ENCODE measurements at regions not wholly inside any gene's neighbourhood (a gene's known extent, or its start where the extent isn't known, plus 50 kb on each side); places are given as distances from the start of the nearest gene placed in this dataset.

DNA sequence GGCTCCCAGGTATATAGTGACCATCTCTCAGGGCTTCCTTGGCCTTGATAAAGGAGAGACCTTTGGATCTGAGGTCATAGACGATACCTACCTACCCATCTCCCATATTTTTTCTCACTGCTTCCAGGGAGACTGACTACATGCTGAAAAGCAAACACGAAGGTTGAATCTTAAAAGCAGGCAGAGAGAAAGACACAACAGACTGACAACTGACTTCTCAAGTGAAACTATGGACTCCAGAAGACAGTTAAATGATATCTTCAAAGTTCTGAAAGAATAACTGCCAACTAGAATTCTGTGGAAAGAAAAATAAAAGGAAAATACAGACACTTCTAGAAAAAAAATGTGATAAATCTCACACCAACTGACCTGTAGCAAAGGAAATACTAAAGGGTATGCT lies 76.5 kb upstream of the HAAO start:
- Histone ChIP-seq H3K9me3 (replicated peaks; ENCODE audit: low read length) (peaks cover 5% of the 10 kb centered on the region), H3K4me2 (ENCODE audit: low read length) (no peak overlapping the region), H3K4me1 (ENCODE audit: control insufficient read depth, insufficient read depth, low read length) (no peaks in the 10 kb centered on the region), H3K27me3 (ENCODE audit: control insufficient read depth, insufficient read depth, low read length) (no peaks in the 10 kb centered on the region), H3K36me3 (ENCODE audit: insufficient read depth, low read length) (no peaks in the 10 kb centered on the region), H3K9ac (ENCODE audit: low read depth, low read length) (no peak overlapping the region), H3K4me3 (ENCODE audit: low read length) (no peak overlapping the region)

- peaks cover 5% of the 10 kb centered on the region for H3K9me3 ChIP-seq (replicated peaks; ENCODE audit: low read length)
- H3K4me1 ChIP-seq (ENCODE audit: control insufficient read depth, insufficient read depth, low read length): no peaks in the 10 kb centered on the region
- H3K4me2 ChIP-seq (ENCODE audit: low read length): no peak overlapping the region
- no peaks in the 10 kb centered on the region for H3K27me3 ChIP-seq (ENCODE audit: control insufficient read depth, insufficient read depth, low read length)
- H3K4me3 ChIP-seq (ENCODE audit: low read length): no peak overlapping the region
- no peaks in the 10 kb centered on the region for H3K36me3 ChIP-seq (ENCODE audit: insufficient read depth, low read length)
- no peak overlapping the region for H3K9ac ChIP-seq (ENCODE audit: low read depth, low read length)
Observed at GRCh38 chr2:42868096-42868495, 75.7 kb upstream of the HAAO start.

DNA sequence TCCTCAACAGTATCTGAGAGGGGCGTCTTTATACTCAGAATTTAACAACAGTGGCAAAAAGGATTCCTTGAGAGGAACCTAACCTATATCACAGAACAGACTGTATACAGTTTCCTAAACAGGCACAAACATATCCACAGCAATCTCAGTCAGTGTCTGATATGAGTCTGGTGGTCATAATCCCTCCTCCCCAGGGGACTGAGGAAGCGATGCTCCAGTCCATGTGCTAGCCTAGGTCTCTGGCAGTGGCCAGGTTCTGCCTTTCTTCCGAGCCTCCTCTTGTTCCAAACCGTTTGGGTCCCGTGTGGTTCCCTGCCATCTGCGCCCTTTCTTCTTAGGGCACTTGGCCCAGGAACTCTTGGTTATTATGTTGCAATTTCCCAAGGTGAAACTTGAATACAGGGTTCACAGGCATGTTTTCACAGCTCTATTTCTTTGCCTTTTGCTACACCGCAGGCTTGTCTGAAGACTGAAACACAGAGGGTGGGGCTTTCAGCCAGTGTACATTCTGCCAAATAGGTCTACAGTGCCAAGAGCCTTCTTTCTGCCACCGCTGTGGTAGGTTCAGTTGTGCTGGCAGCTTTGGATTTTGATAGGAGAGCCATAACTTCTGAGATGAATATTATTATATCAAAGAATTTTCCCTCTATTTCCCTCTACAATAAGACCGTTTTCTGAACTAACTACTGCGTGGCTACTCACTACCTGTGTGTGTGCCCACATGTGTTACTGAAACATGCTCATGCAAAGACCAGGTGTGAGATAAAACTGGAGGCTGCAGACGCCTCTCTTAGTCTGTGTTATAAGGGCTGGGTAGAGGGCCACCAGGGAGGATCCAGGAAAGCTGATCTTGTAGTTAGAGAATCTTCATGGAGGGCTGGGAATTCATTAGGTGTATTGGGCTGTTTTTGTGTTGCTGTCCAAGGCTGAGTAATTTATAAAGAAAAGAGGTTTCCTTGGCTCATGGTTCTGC lies 75.0 kb upstream of the HAAO start:
- H3K4me2 ChIP-seq (ENCODE audit: low read length): no peak overlapping the region
- H3K4me1 ChIP-seq (ENCODE audit: control insufficient read depth, insufficient read depth, low read length): no peaks in the 10 kb centered on the region
- H3K4me3 ChIP-seq (ENCODE audit: low read length): no peak overlapping the region
- no peak overlapping the region for H3K9ac ChIP-seq (ENCODE audit: low read depth, low read length)
- no peaks in the 10 kb centered on the region for H3K36me3 ChIP-seq (ENCODE audit: insufficient read depth, low read length)
- H3K27me3 ChIP-seq (ENCODE audit: control insufficient read depth, insufficient read depth, low read length): no peaks in the 10 kb centered on the region
- peaks cover 5% of the 10 kb centered on the region for H3K9me3 ChIP-seq (replicated peaks; ENCODE audit: low read length)

GRCh38 chr2:42865884-42866881 lies 73.8 kb upstream of the HAAO start:
- Histone ChIP-seq H3K9ac (ENCODE audit: low read depth, low read length) (no peak overlapping the region), H3K27me3 (ENCODE audit: control insufficient read depth, insufficient read depth, low read length) (no peaks in the 10 kb centered on the region), H3K4me1 (ENCODE audit: control insufficient read depth, insufficient read depth, low read length) (no peaks in the 10 kb centered on the region), H3K4me3 (ENCODE audit: low read length) (no peak overlapping the region), H3K4me2 (ENCODE audit: low read length) (no peak overlapping the region), H3K36me3 (ENCODE audit: insufficient read depth, low read length) (no peaks in the 10 kb centered on the region), H3K9me3 (replicated peaks; ENCODE audit: low read length) (peaks cover 5% of the 10 kb centered on the region)

DNA sequence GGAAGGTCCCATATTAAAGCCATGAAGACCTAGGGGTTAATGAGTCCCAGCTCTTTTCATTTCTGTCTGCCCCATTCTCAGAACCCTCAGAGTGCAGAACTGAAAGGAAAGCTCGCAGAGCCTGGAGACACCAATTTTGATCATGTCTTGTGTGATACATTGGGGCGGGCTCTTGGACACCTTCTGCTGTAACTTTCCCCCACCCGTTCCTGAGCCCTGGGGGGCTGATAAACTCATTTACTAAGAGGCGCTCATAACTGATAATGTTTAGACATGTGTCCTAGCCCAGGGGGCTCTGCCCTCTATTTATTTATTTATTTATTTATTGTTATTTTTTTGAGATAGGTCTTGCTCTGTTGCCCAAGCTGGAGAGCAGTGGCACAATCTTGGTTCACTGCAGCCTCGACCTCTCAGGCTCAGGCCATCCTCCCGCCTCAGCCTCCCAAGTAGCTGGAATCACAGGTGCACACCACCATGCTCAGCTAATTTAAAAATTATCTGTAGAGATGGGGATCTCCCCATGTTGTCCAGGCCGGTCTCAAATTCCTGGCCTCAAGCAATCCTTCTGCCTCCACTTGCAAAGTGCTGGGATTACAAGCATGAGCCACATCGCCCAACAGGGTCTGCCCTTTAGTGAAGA lies 72.4 kb upstream of the HAAO start:
- Histone ChIP-seq H3K27me3 (ENCODE audit: control insufficient read depth, insufficient read depth, low read length) (no peaks in the 10 kb centered on the region), H3K4me2 (ENCODE audit: low read length) (no peak overlapping the region), H3K4me3 (ENCODE audit: low read length) (no peak overlapping the region), H3K4me1 (ENCODE audit: control insufficient read depth, insufficient read depth, low read length) (peaks cover 6% of the 10 kb centered on the region), H3K9ac (ENCODE audit: low read depth, low read length) (no peak overlapping the region), H3K9me3 (replicated peaks; ENCODE audit: low read length) (peaks cover 5% of the 10 kb centered on the region), H3K36me3 (ENCODE audit: insufficient read depth, low read length) (no peaks in the 10 kb centered on the region)

- peaks cover 9% of the 10 kb centered on the region for H3K4me1 ChIP-seq (ENCODE audit: control insufficient read depth, insufficient read depth, low read length)
- H3K4me2 ChIP-seq (ENCODE audit: low read length): no peak overlapping the region
- no peaks in the 10 kb centered on the region for H3K36me3 ChIP-seq (ENCODE audit: insufficient read depth, low read length)
- no peak overlapping the region for H3K4me3 ChIP-seq (ENCODE audit: low read length)
- no peaks in the 10 kb centered on the region for H3K27me3 ChIP-seq (ENCODE audit: control insufficient read depth, insufficient read depth, low read length)
- no peak overlapping the region for H3K9ac ChIP-seq (ENCODE audit: low read depth, low read length)
- H3K9me3 ChIP-seq (replicated peaks; ENCODE audit: low read length): peaks cover 5% of the 10 kb centered on the region
Observed at GRCh38 chr2:42864222-42864621, 71.8 kb upstream of the HAAO start.

DNA sequence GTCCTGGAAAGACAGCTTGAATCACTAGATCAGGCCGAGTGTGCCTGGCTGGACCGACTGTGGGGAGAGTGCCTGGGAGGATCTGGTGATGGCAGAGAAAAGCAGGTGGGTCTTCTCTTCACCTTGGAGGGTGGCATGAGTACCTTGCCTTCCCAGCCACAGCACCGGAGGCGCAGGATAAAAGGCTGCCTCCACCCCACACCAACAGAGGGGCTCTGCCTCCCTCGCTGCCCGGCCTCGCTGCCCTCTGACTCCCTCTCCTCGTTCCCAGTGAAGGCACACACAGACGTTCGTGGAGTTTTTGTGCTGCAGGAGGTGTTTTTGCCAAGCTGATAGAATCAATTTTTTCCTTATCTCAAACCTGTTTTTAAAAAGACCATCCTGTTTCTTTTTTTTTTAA lies 71.4 kb upstream of the HAAO start:
- H3K4me3 ChIP-seq (ENCODE audit: low read length): no peak overlapping the region
- H3K4me2 ChIP-seq (ENCODE audit: low read length): no peak overlapping the region
- no peaks in the 10 kb centered on the region for H3K36me3 ChIP-seq (ENCODE audit: insufficient read depth, low read length)
- H3K4me1 ChIP-seq (ENCODE audit: control insufficient read depth, insufficient read depth, low read length): peaks cover 10% of the 10 kb centered on the region
- no peak overlapping the region for H3K9ac ChIP-seq (ENCODE audit: low read depth, low read length)
- H3K27me3 ChIP-seq (ENCODE audit: control insufficient read depth, insufficient read depth, low read length): no peaks in the 10 kb centered on the region
- H3K9me3 ChIP-seq (replicated peaks; ENCODE audit: low read length): peaks cover 5% of the 10 kb centered on the region

- no peak overlapping the region for H3K4me3 ChIP-seq (ENCODE audit: low read length)
- H3K36me3 ChIP-seq (ENCODE audit: insufficient read depth, low read length): no peaks in the 10 kb centered on the region
- no peak overlapping the region for H3K9ac ChIP-seq (ENCODE audit: low read depth, low read length)
- no peaks in the 10 kb centered on the region for H3K27me3 ChIP-seq (ENCODE audit: control insufficient read depth, insufficient read depth, low read length)
- H3K9me3 ChIP-seq (replicated peaks; ENCODE audit: low read length): peaks cover under 1% of the 10 kb centered on the region
- no peak overlapping the region for H3K4me2 ChIP-seq (ENCODE audit: low read length)
- H3K4me1 ChIP-seq (ENCODE audit: control insufficient read depth, insufficient read depth, low read length): peaks cover 10% of the 10 kb centered on the region
Observed at GRCh38 chr2:42863320-42863719, 70.9 kb upstream of the HAAO start.

GRCh38 chr2:42862669-42863185 lies 70.3 kb upstream of the HAAO start:
- peaks cover 10% of the 10 kb centered on the region for H3K4me1 ChIP-seq (ENCODE audit: control insufficient read depth, insufficient read depth, low read length)
- H3K4me2 ChIP-seq (ENCODE audit: low read length): no peak overlapping the region
- no peak overlapping the region for H3K9ac ChIP-seq (ENCODE audit: low read depth, low read length)
- no peaks in the 10 kb centered on the region for H3K36me3 ChIP-seq (ENCODE audit: insufficient read depth, low read length)
- H3K4me3 ChIP-seq (ENCODE audit: low read length): no peak overlapping the region
- no peaks in the 10 kb centered on the region for H3K9me3 ChIP-seq (replicated peaks; ENCODE audit: low read length)
- H3K27me3 ChIP-seq (ENCODE audit: control insufficient read depth, insufficient read depth, low read length): no peaks in the 10 kb centered on the region

GRCh38 chr2:42861321-42861720 lies 68.9 kb upstream of the HAAO start:
- Histone ChIP-seq H3K4me2 (ENCODE audit: low read length) (no peak overlapping the region), H3K9me3 (replicated peaks; ENCODE audit: low read length) (no peaks in the 10 kb centered on the region)

More at GRCh38 chr2:42861321-42861720, 68.9 kb upstream of the HAAO start:
- Histone ChIP-seq H3K4me3 (ENCODE audit: low read length) (no peak overlapping the region), H3K27me3 (ENCODE audit: control insufficient read depth, insufficient read depth, low read length) (no peaks in the 10 kb centered on the region), H3K9ac (ENCODE audit: low read depth, low read length) (no peak overlapping the region), H3K4me1 (ENCODE audit: control insufficient read depth, insufficient read depth, low read length) (peaks cover 10% of the 10 kb centered on the region), H3K36me3 (ENCODE audit: insufficient read depth, low read length) (no peaks in the 10 kb centered on the region)
